Breast epithelium (tissue), 4 donors: ENCODE measurements at regions not wholly inside any gene's neighbourhood (a gene's known extent, or its start where the extent isn't known, plus 50 kb on each side); places are given as distances from the start of the nearest gene placed in this dataset.

Experiments
- DNase-seq, 2 donors: peaks; one replicate each; pipeline ENCODE4 v3.0.0-alpha.2; 2019; ENCODE audit warnings: low spot score in 2 of 2
- H3K27ac ChIP-seq, 2 donors: fragments of 200-600 bp; sonication (generic) in 1 of 2; one replicate each; pipeline ENCODE4 v1.5.1; 2016 to 2019; ENCODE audit warnings: mild to moderate bottlenecking in 1 of 2
- H3K27me3 ChIP-seq, 2 donors: fragments of 200-600 bp; sonication (generic) in 1 of 2; one replicate each; pipeline versions ENCODE4 v1.5.1 to v1.6.0; 2017 to 2019; ENCODE audit warnings: control low read depth in 1 of 2, mild to moderate bottlenecking in 1 of 2
- H3K36me3 ChIP-seq: fragments of 200-600 bp; one replicate; pipeline ENCODE4 v1.5.1; 2019
- H3K4me1 ChIP-seq, 2 donors: fragments of 200-600 bp; sonication (generic); one replicate each; pipeline ENCODE4 v1.5.1; 2016 to 2019; ENCODE audit warnings: control low read depth in 1 of 2
- H3K4me3 ChIP-seq, 3 donors: fragments of 200-600 bp; sonication (generic); 1 replicate in 2 of 3; 2 replicates in 1 of 3; pipeline ENCODE4 v1.5.1; 2016 to 2019; ENCODE audit warnings: mild to moderate bottlenecking in 3 of 3, moderate library complexity in 2 of 3
- H3K9me3 ChIP-seq, 2 donors: fragments of 200-600 bp; sonication (generic) in 1 of 2; one replicate each; pipeline ENCODE4 v1.5.1; 2016 to 2019; ENCODE audit warnings: control low read depth in 1 of 2
- POLR2A ChIP-seq: fragments of 450-650 bp; IDR thresholded peaks from one replicate; pipeline ENCODE4 v1.6.1; 2016; ENCODE audit warnings: antibody characterized with exemption, mild to moderate bottlenecking, moderate library complexity
- POLR2AphosphoS5 ChIP-seq, 3 donors: sonication (generic); formaldehyde crosslinking; IDR thresholded peaks; one replicate each; pipeline ENCODE4 v1.6.1; 2017; ENCODE audit warnings: antibody characterized with exemption in 3 of 3
- intact Hi-C: fragments of 100-400 bp; cut with DNase I; formaldehyde crosslinking; loops from one replicate; pipeline ENCODE4 v1.15.1; 2023; ENCODE audit warnings: low total_unique reads
- TF ChIP-seq, protein P1 (sequence below), 3 donors: fragments of 450-650 bp; IDR thresholded peaks; one replicate each; pipeline ENCODE4 v1.5.1; 2016 to 2017; ENCODE audit warnings: antibody characterized with exemption in 3 of 3, mild to moderate bottlenecking in 3 of 3, moderate library complexity in 3 of 3

- no peak overlapping the region for H3K27ac ChIP-seq
Observed at GRCh38 chr10:43962346-43963191, 313.9 kb upstream of the ZNF32 start.

GRCh38 chr10:43961523-43962345, 313.1 kb upstream of the ZNF32 start:
- no peak for TF ChIP-seq POLR2AphosphoS5 (IDR thresholded peaks at IDR 0.05)
- TF ChIP-seq POLR2A = no peak
- TF ChIP-seq, protein P1, sequence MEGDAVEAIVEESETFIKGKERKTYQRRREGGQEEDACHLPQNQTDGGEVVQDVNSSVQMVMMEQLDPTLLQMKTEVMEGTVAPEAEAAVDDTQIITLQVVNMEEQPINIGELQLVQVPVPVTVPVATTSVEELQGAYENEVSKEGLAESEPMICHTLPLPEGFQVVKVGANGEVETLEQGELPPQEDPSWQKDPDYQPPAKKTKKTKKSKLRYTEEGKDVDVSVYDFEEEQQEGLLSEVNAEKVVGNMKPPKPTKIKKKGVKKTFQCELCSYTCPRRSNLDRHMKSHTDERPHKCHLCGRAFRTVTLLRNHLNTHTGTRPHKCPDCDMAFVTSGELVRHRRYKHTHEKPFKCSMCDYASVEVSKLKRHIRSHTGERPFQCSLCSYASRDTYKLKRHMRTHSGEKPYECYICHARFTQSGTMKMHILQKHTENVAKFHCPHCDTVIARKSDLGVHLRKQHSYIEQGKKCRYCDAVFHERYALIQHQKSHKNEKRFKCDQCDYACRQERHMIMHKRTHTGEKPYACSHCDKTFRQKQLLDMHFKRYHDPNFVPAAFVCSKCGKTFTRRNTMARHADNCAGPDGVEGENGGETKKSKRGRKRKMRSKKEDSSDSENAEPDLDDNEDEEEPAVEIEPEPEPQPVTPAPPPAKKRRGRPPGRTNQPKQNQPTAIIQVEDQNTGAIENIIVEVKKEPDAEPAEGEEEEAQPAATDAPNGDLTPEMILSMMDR (IDR thresholded peaks at IDR 0.05) = no peak
- no peak overlapping the region for H3K27ac ChIP-seq
- H3K4me3 ChIP-seq = no peak overlapping the region
- H3K4me1 ChIP-seq = no peaks in the 10 kb centered on the region
- no peaks in the 10 kb centered on the region for H3K9me3 ChIP-seq
- H3K36me3 ChIP-seq = no peaks in the 10 kb centered on the region
- no peak for DNase-seq
- intact Hi-C loops = no loop called here
- no peaks in the 10 kb centered on the region for H3K27me3 ChIP-seq

More at GRCh38 chr10:43962346-43963191, 313.9 kb upstream of the ZNF32 start:
- peak in 1 of 2 donors; percentile 4 for DNase-seq
- Histone ChIP-seq H3K4me3 (no peak overlapping the region), H3K9me3 (no peaks in the 10 kb centered on the region), H3K36me3 (no peaks in the 10 kb centered on the region), H3K27me3 (no peaks in the 10 kb centered on the region), H3K4me1 (no peaks in the 10 kb centered on the region)
- TF ChIP-seq, protein P1 (IDR thresholded peaks at IDR 0.05) = no peak
- TF ChIP-seq POLR2A = no peak
- TF ChIP-seq POLR2AphosphoS5 (IDR thresholded peaks at IDR 0.05) = no peak
- intact Hi-C loops = no loop called here

DNA sequence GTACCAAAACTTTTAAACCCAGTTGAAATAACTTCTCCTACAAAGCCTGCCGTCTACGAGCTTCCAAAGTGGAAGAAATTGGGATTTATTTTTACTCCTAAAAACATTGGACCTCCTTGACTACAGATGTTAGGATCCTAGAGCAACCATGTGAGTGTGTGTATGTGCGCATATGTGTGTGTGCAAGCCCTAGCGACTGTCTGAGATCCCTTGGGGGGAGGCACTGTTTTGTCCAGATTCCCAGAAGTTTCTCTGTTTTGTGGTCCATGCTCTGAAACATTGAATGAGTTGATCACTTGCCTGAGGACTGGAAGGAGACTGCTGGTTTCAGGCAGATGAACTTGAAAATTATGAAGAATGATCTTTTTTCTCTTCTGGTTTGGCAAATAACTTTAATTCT, 312.3 kb upstream of the ZNF32 start:
- H3K36me3 ChIP-seq = no peaks in the 10 kb centered on the region
- no peaks in the 10 kb centered on the region for H3K9me3 ChIP-seq
- H3K27me3 ChIP-seq = no peaks in the 10 kb centered on the region
- no peaks in the 10 kb centered on the region for H3K4me1 ChIP-seq
- TF ChIP-seq POLR2AphosphoS5 (IDR thresholded peaks at IDR 0.05) (no peak), POLR2A (no peak)
- TF ChIP-seq, protein P1 (IDR thresholded peaks at IDR 0.05) = no peak
- no peak overlapping the region for H3K27ac ChIP-seq
- no peak overlapping the region for H3K4me3 ChIP-seq
- no peak for DNase-seq
- intact Hi-C loops = no loop called here

GRCh38 chr10:43960477-43960876, 311.8 kb upstream of the ZNF32 start:
- DNase-seq = no peak
- TF ChIP-seq, protein P1 (IDR thresholded peaks at IDR 0.05) = no peak
- TF ChIP-seq POLR2A = no peak
- Histone ChIP-seq H3K4me1 (no peaks in the 10 kb centered on the region), H3K9me3 (no peaks in the 10 kb centered on the region), H3K36me3 (no peaks in the 10 kb centered on the region), H3K27ac (no peak overlapping the region), H3K27me3 (no peaks in the 10 kb centered on the region), H3K4me3 (no peak overlapping the region)
- intact Hi-C loops = no loop called here

GRCh38 chr10:43960135-43960415, 311.4 kb upstream of the ZNF32 start:
- TF ChIP-seq, protein P1 (IDR thresholded peaks at IDR 0.05) = no peak
- no peak for TF ChIP-seq POLR2AphosphoS5 (IDR thresholded peaks at IDR 0.05)
- no peak for TF ChIP-seq POLR2A
- Histone ChIP-seq H3K9me3 (no peaks in the 10 kb centered on the region), H3K4me1 (no peaks in the 10 kb centered on the region), H3K27ac (no peak overlapping the region), H3K36me3 (no peaks in the 10 kb centered on the region), H3K27me3 (no peaks in the 10 kb centered on the region), H3K4me3 (no peak overlapping the region)
- intact Hi-C loops = no loop called here
- DNase-seq = no peak
